Keratinocyte (primary cell): ENCODE measurements at regions not wholly inside any gene's neighbourhood (a gene's known extent, or its start where the extent isn't known, plus 50 kb on each side); places are given as distances from the start of the nearest gene placed in this dataset.

Source experiments
- DNase-seq: peaks from one replicate; pipeline ENCODE4 v3.0.0-alpha.2; 2011; ENCODE audit warnings: low read depth, missing footprints, low spot score
- FAIRE-seq: peaks from 2 replicates; lab custom pipeline; 2011; peaks lifted over from hg19 to GRCh38; lab: Jason Lieb, UNC
- H2AFZ ChIP-seq: 2 replicates; pipeline ENCODE4 v1.6.0; 2012; ENCODE audit warnings: low read length, control low read depth, inconsistent platforms; ENCODE audit not compliant: control insufficient read depth
- H3K27ac ChIP-seq: 2 replicates; pipeline ENCODE4 v1.5.1; 2011; ENCODE audit warnings: low read length; ENCODE audit not compliant: control insufficient read depth, insufficient read depth
- H3K27me3 ChIP-seq: 3 replicates; pipeline ENCODE4 v1.6.0; 2011; ENCODE audit warnings: low read length; ENCODE audit not compliant: control insufficient read depth, insufficient read depth; ENCODE audit errors: extremely low read depth
- H3K36me3 ChIP-seq, 2 experiments: 2 replicates in 1 of 2; 3 replicates in 1 of 2; pipeline ENCODE4 v1.5.1; 2011; ENCODE audit warnings: low read length in 2 of 2, mild to moderate bottlenecking in 1 of 2; ENCODE audit not compliant: control insufficient read depth in 2 of 2, insufficient read depth in 2 of 2; ENCODE audit errors: extremely low read depth in 1 of 2
- H3K4me1 ChIP-seq: 3 replicates; pipeline ENCODE4 v1.5.1; 2011; ENCODE audit warnings: low read length; ENCODE audit not compliant: control insufficient read depth, insufficient read depth; ENCODE audit errors: extremely low read depth
- H3K4me2 ChIP-seq: 3 replicates; pipeline ENCODE4 v1.6.0; 2011; ENCODE audit warnings: low read depth, low read length; ENCODE audit not compliant: control insufficient read depth, insufficient read depth; ENCODE audit errors: extremely low read depth
- H3K4me3 ChIP-seq, 3 experiments: fragments of 200-600 bp in 1 of 3; sonication (generic) in 1 of 3; 2 replicates in 2 of 3; 3 replicates in 1 of 3; pipeline ENCODE4 v1.5.1; 2011 to 2016; ENCODE audit warnings: low read length in 3 of 3, mild to moderate bottlenecking in 3 of 3, control low read depth in 2 of 3, inconsistent platforms in 1 of 3, low read depth in 1 of 3, mixed read lengths in 1 of 3, mixed run types in 1 of 3, moderate library complexity in 1 of 3; ENCODE audit not compliant: control insufficient read depth in 2 of 3, insufficient read depth in 2 of 3; ENCODE audit errors: extremely low read depth in 1 of 3
- H3K79me2 ChIP-seq: 2 replicates; pipeline ENCODE4 v1.6.0; 2012; ENCODE audit warnings: low read length; ENCODE audit not compliant: control insufficient read depth, insufficient read depth
- H3K9ac ChIP-seq: 3 replicates; pipeline ENCODE4 v1.6.0; 2011; ENCODE audit warnings: low read length; ENCODE audit not compliant: control insufficient read depth, insufficient read depth; ENCODE audit errors: extremely low read depth
- H3K9me1 ChIP-seq: 3 replicates; pipeline ENCODE4 v1.6.0; 2011; ENCODE audit warnings: low read length; ENCODE audit not compliant: control insufficient read depth, insufficient read depth; ENCODE audit errors: extremely low read depth
- H3K9me3 ChIP-seq: 2 replicates; pipeline ENCODE4 v1.5.1; 2012; ENCODE audit warnings: low read depth, low read length; ENCODE audit not compliant: control insufficient read depth
- H4K20me1 ChIP-seq: 3 replicates; pipeline ENCODE4 v1.6.0; 2011; ENCODE audit warnings: low read length; ENCODE audit not compliant: control insufficient read depth, insufficient read depth; ENCODE audit errors: extremely low read depth
- EZH2 ChIP-seq: IDR thresholded peaks from one replicate; pipeline ENCODE4 v1.6.1; 2012; ENCODE audit warnings: inconsistent platforms, mild to moderate bottlenecking, low read length, moderate library complexity
- dilution Hi-C: fragments of 300-500 bp; cut with MboI; formaldehyde crosslinking; loops from one replicate; pipeline ENCODE4 v1.7.0; 2020; ENCODE audit warnings: low sequenced_read_pairs; ENCODE audit not compliant: extremely low pct_ligation_motif_present
- TF ChIP-seq, protein P1 (sequence below), 3 experiments: IDR thresholded peaks in 1 of 3; conservative IDR thresholded peaks in 1 of 3; optimal IDR thresholded peaks in 1 of 3; 2 replicates in 2 of 3; 3 replicates in 1 of 3; pipeline versions ENCODE3 to v1.5.1; 2011; ENCODE audit warnings: low read length in 3 of 3, mild to moderate bottlenecking in 3 of 3, moderate library complexity in 2 of 3, control low read depth in 1 of 3, inconsistent platforms in 1 of 3; ENCODE audit not compliant: insufficient read depth in 2 of 3; ENCODE audit errors: extremely low read depth in 1 of 3

- Histone ChIP-seq H2AFZ (no peak overlapping the region), H3K36me3 (no peaks in the 10 kb centered on the region), H3K27me3 (peaks cover 8% of the 10 kb centered on the region), H3K9me1 (no peaks in the 10 kb centered on the region), H4K20me1 (no peaks in the 10 kb centered on the region), H3K4me2 (no peak overlapping the region), H3K27ac (no peak overlapping the region), H3K9ac (no peak overlapping the region), H3K4me3 (no peak overlapping the region), H3K79me2 (no peaks in the 10 kb centered on the region), H3K9me3 (peaks cover 5% of the 10 kb centered on the region), H3K4me1 (no peaks in the 10 kb centered on the region)
- dilution Hi-C loops = no loop called here
- no peak for TF ChIP-seq EZH2
- TF ChIP-seq, protein P1, sequence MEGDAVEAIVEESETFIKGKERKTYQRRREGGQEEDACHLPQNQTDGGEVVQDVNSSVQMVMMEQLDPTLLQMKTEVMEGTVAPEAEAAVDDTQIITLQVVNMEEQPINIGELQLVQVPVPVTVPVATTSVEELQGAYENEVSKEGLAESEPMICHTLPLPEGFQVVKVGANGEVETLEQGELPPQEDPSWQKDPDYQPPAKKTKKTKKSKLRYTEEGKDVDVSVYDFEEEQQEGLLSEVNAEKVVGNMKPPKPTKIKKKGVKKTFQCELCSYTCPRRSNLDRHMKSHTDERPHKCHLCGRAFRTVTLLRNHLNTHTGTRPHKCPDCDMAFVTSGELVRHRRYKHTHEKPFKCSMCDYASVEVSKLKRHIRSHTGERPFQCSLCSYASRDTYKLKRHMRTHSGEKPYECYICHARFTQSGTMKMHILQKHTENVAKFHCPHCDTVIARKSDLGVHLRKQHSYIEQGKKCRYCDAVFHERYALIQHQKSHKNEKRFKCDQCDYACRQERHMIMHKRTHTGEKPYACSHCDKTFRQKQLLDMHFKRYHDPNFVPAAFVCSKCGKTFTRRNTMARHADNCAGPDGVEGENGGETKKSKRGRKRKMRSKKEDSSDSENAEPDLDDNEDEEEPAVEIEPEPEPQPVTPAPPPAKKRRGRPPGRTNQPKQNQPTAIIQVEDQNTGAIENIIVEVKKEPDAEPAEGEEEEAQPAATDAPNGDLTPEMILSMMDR (optimal IDR thresholded peaks at IDR 0.05 in 1 of 3, IDR thresholded peaks at IDR 0.05 in 1 of 3, conservative IDR thresholded peaks at IDR 0.05 in 1 of 3; ENCODE audit: extremely low read depth in 1 of 3, insufficient read depth in 2 of 3, low read length in 3 of 3) = no peak
- no peak for DNase-seq
- no peak for FAIRE-seq
Measured at GRCh38 chr17:77720946-77721845, 237.3 kb upstream of the TNRC6C start.

- Histone ChIP-seq H3K79me2 (no peaks in the 10 kb centered on the region), H4K20me1 (no peaks in the 10 kb centered on the region), H3K4me2 (no peak overlapping the region), H3K4me1 (no peaks in the 10 kb centered on the region), H2AFZ (no peak overlapping the region), H3K9me1 (no peaks in the 10 kb centered on the region), H3K9me3 (peaks cover 5% of the 10 kb centered on the region), H3K27me3 (peaks cover 8% of the 10 kb centered on the region), H3K36me3 (no peaks in the 10 kb centered on the region), H3K9ac (no peak overlapping the region), H3K4me3 (no peak overlapping the region), H3K27ac (no peak overlapping the region)
- FAIRE-seq = no peak
- dilution Hi-C loops = no loop called here
- TF ChIP-seq EZH2 = no peak
- TF ChIP-seq, protein P1 (optimal IDR thresholded peaks at IDR 0.05 in 1 of 3, IDR thresholded peaks at IDR 0.05 in 1 of 3, conservative IDR thresholded peaks at IDR 0.05 in 1 of 3; ENCODE audit: extremely low read depth in 1 of 3, insufficient read depth in 2 of 3, low read length in 3 of 3) = no peak
- no peak for DNase-seq
Measured at GRCh38 chr17:77721846-77722160, 236.7 kb upstream of the TNRC6C start.
